ENCODE measurements at regions not wholly inside any gene's neighbourhood (a gene's known extent, or its start where the extent isn't known, plus 50 kb on each side); places are given as distances from the start of the nearest gene placed in this dataset.

- no peak for TF ChIP-seq YY1 (IDR thresholded peaks at IDR 0.05; ENCODE audit: low read depth, low read length)
- TF ChIP-seq CTCF (IDR thresholded peaks at IDR 0.05; ENCODE audit: control extremely low read depth in 1 of 3, insufficient read depth in 1 of 3, low read depth in 1 of 3, low read length in 3 of 3), result no peak
- TF ChIP-seq FOSL1 (IDR thresholded peaks at IDR 0.05; ENCODE audit: insufficient read depth, low read depth, low read length), result no peak
- TF ChIP-seq JUN (IDR thresholded peaks at IDR 0.05; ENCODE audit: low read depth, low read length), result no peak
- TF ChIP-seq SUZ12 (IDR thresholded peaks at IDR 0.05; ENCODE audit: low read length), result no peak
- TF ChIP-seq SP1 (IDR thresholded peaks at IDR 0.05; ENCODE audit: low read depth, low read length), result no peak
- TF ChIP-seq ATF3 (IDR thresholded peaks at IDR 0.05; ENCODE audit: insufficient read depth, low read depth, low read length), result no peak
- no peak for TF ChIP-seq EZH2 (IDR thresholded peaks at IDR 0.05; ENCODE audit: low read depth, low read length, severe bottlenecking)
Observed at GRCh38 chr9:89853931-89854330, 249.1 kb downstream of the GADD45G start.

All from H1 (cell line).